ENCODE measurements at regions not wholly inside any gene's neighbourhood (a gene's known extent, or its start where the extent isn't known, plus 50 kb on each side); places are given as distances from the start of the nearest gene placed in this dataset.

GRCh38 chr2:83842421-83842820 lies 616.7 kb downstream of the SUCLG1 start:
- TF ChIP-seq EZH2phosphoT487 (IDR thresholded peaks at IDR 0.05; ENCODE audit: borderline replicate concordance, low read length) (no peak), CTCF (IDR thresholded peaks at IDR 0.05; ENCODE audit: low read depth, low read length, poor library complexity, severe bottlenecking) (no peak)
- H3K36me3 ChIP-seq (ENCODE audit: control insufficient read depth, low read length): no peaks in the 10 kb centered on the region
- H3K4me3 ChIP-seq (ENCODE audit: low read length): no peak overlapping the region
- no peak overlapping the region for H3K27ac ChIP-seq (ENCODE audit: low read depth, low read length)
- no peak overlapping the region for H3K4me2 ChIP-seq (ENCODE audit: low read length)
- no peaks in the 10 kb centered on the region for H3K4me1 ChIP-seq (ENCODE audit: control insufficient read depth, low read length)
- H3F3A ChIP-seq (ENCODE audit: control insufficient read depth, insufficient read depth): no peaks in the 10 kb centered on the region
- H3K79me2 ChIP-seq (ENCODE audit: control insufficient read depth, low read length): no peaks in the 10 kb centered on the region
- H3K27me3 ChIP-seq (ENCODE audit: control insufficient read depth, low read length): no peaks in the 10 kb centered on the region
- no peaks in the 10 kb centered on the region for H3K9me3 ChIP-seq (ENCODE audit: control insufficient read depth, insufficient read depth, low read length)
- H3K9me2 ChIP-seq (replicated peaks; ENCODE audit: control insufficient read depth, low read length): no peaks in the 10 kb centered on the region
- H4K20me1 ChIP-seq (ENCODE audit: control insufficient read depth, insufficient read depth, low read depth, low read length): no peaks in the 10 kb centered on the region

GRCh38 chr2:83837823-83838222 lies 621.3 kb downstream of the SUCLG1 start:
- Histone ChIP-seq H3K4me1 (ENCODE audit: control insufficient read depth, low read length) (no peaks in the 10 kb centered on the region), H3K36me3 (ENCODE audit: control insufficient read depth, low read length) (no peaks in the 10 kb centered on the region), H3K4me2 (ENCODE audit: low read length) (no peak overlapping the region), H3K4me3 (ENCODE audit: low read length) (no peak overlapping the region), H3K27ac (ENCODE audit: low read depth, low read length) (no peak overlapping the region), H3K9me2 (replicated peaks; ENCODE audit: control insufficient read depth, low read length) (no peaks in the 10 kb centered on the region), H4K20me1 (ENCODE audit: control insufficient read depth, insufficient read depth, low read depth, low read length) (no peaks in the 10 kb centered on the region), H3K27me3 (ENCODE audit: control insufficient read depth, low read length) (no peaks in the 10 kb centered on the region), H3K9me3 (ENCODE audit: control insufficient read depth, insufficient read depth, low read length) (no peaks in the 10 kb centered on the region), H3F3A (ENCODE audit: control insufficient read depth, insufficient read depth) (no peaks in the 10 kb centered on the region), H3K79me2 (ENCODE audit: control insufficient read depth, low read length) (no peaks in the 10 kb centered on the region)
- TF ChIP-seq CTCF (IDR thresholded peaks at IDR 0.05; ENCODE audit: low read depth, low read length, poor library complexity, severe bottlenecking): no peak
- TF ChIP-seq EZH2phosphoT487 (IDR thresholded peaks at IDR 0.05; ENCODE audit: borderline replicate concordance, low read length): no peak

- H3K4me2 ChIP-seq (ENCODE audit: low read length): no peak overlapping the region
- no peaks in the 10 kb centered on the region for H3F3A ChIP-seq (ENCODE audit: control insufficient read depth, insufficient read depth)
- no peak overlapping the region for H3K27ac ChIP-seq (ENCODE audit: low read depth, low read length)
- no peak overlapping the region for H3K4me3 ChIP-seq (ENCODE audit: low read length)
- H3K79me2 ChIP-seq (ENCODE audit: control insufficient read depth, low read length): no peaks in the 10 kb centered on the region
- no peak for TF ChIP-seq EZH2phosphoT487 (IDR thresholded peaks at IDR 0.05; ENCODE audit: borderline replicate concordance, low read length)
- no peak for TF ChIP-seq CTCF (IDR thresholded peaks at IDR 0.05; ENCODE audit: low read depth, low read length, poor library complexity, severe bottlenecking)
- no peaks in the 10 kb centered on the region for H3K9me3 ChIP-seq (ENCODE audit: control insufficient read depth, insufficient read depth, low read length)
- H4K20me1 ChIP-seq (ENCODE audit: control insufficient read depth, insufficient read depth, low read depth, low read length): no peaks in the 10 kb centered on the region
- no peaks in the 10 kb centered on the region for H3K36me3 ChIP-seq (ENCODE audit: control insufficient read depth, low read length)
- H3K27me3 ChIP-seq (ENCODE audit: control insufficient read depth, low read length): no peaks in the 10 kb centered on the region
- no peaks in the 10 kb centered on the region for H3K4me1 ChIP-seq (ENCODE audit: control insufficient read depth, low read length)
- H3K9me2 ChIP-seq (replicated peaks; ENCODE audit: control insufficient read depth, low read length): no peaks in the 10 kb centered on the region
These were observed 631.5 kb downstream of the SUCLG1 start for GRCh38 chr2:83827618-83828017.

- no peak for TF ChIP-seq EZH2phosphoT487 (IDR thresholded peaks at IDR 0.05; ENCODE audit: borderline replicate concordance, low read length)
- TF ChIP-seq CTCF (IDR thresholded peaks at IDR 0.05; ENCODE audit: low read depth, low read length, poor library complexity, severe bottlenecking): no peak
- H3K9me2 ChIP-seq (replicated peaks; ENCODE audit: control insufficient read depth, low read length): no peaks in the 10 kb centered on the region
- H4K20me1 ChIP-seq (ENCODE audit: control insufficient read depth, insufficient read depth, low read depth, low read length): no peaks in the 10 kb centered on the region
- H3K36me3 ChIP-seq (ENCODE audit: control insufficient read depth, low read length): no peaks in the 10 kb centered on the region
- H3K79me2 ChIP-seq (ENCODE audit: control insufficient read depth, low read length): no peaks in the 10 kb centered on the region
- H3K27ac ChIP-seq (ENCODE audit: low read depth, low read length): no peak overlapping the region
- H3K4me3 ChIP-seq (ENCODE audit: low read length): no peak overlapping the region
- H3K9me3 ChIP-seq (ENCODE audit: control insufficient read depth, insufficient read depth, low read length): no peaks in the 10 kb centered on the region
- H3K27me3 ChIP-seq (ENCODE audit: control insufficient read depth, low read length): no peaks in the 10 kb centered on the region
- no peak overlapping the region for H3K4me2 ChIP-seq (ENCODE audit: low read length)
- H3F3A ChIP-seq (ENCODE audit: control insufficient read depth, insufficient read depth): no peaks in the 10 kb centered on the region
- H3K4me1 ChIP-seq (ENCODE audit: control insufficient read depth, low read length): no peaks in the 10 kb centered on the region
These were observed 632.5 kb downstream of the SUCLG1 start for GRCh38 chr2:83826577-83826976.

All from DOHH2 (cell line).